RWPE2 (cell line): ENCODE measurements at regions not wholly inside any gene's neighbourhood (a gene's known extent, or its start where the extent isn't known, plus 50 kb on each side); places are given as distances from the start of the nearest gene placed in this dataset.

Source experiments
- ATAC-seq: fragments of 200-7000 bp; cut with Tn5 transposase; 3 replicates; pipeline ENCODE4 v1.9.1; 2021; ENCODE audit warnings: low read depth
- DNase-seq: peaks from one replicate; pipeline ENCODE4 v3.0.0-alpha.2; 2020; ENCODE audit warnings: low spot score
- H3K27ac ChIP-seq: fragments of 450-650 bp; 2 replicates; pipeline ENCODE4 v1.5.1; 2017; ENCODE audit warnings: mild to moderate bottlenecking; ENCODE audit not compliant: poor library complexity, severe bottlenecking
- H3K27me3 ChIP-seq: fragments of 250-450 bp; sonication (Bioruptor Pico); 2 replicates; pipeline ENCODE4 v1.5.1; 2021; ENCODE audit warnings: mild to moderate bottlenecking, moderate library complexity; ENCODE audit not compliant: insufficient read depth, poor library complexity, severe bottlenecking
- H3K36me3 ChIP-seq: fragments of 250-450 bp; sonication (Bioruptor Pico); 2 replicates; pipeline ENCODE4 v1.5.1; 2020; ENCODE audit warnings: low read depth, mild to moderate bottlenecking, moderate library complexity
- H3K4me1 ChIP-seq: fragments of 250-450 bp; sonication (Bioruptor Pico); 2 replicates; pipeline ENCODE4 v1.5.1; 2021; ENCODE audit warnings: mild to moderate bottlenecking, moderate library complexity; ENCODE audit not compliant: insufficient read depth, poor library complexity, severe bottlenecking
- H3K4me3 ChIP-seq: fragments of 250-450 bp; sonication (Bioruptor Pico); 2 replicates; pipeline ENCODE4 v1.5.1; 2021; ENCODE audit warnings: mild to moderate bottlenecking, moderate library complexity; ENCODE audit not compliant: severe bottlenecking
- H3K9me3 ChIP-seq: fragments of 250-450 bp; sonication (Bioruptor Pico); 2 replicates; pipeline ENCODE4 v1.5.1; 2021; ENCODE audit warnings: mild to moderate bottlenecking, moderate library complexity; ENCODE audit not compliant: severe bottlenecking
- CTCF ChIP-seq: fragments of 450-650 bp; IDR thresholded peaks from one replicate; pipeline ENCODE4 v1.5.1; 2017; ENCODE audit warnings: mild to moderate bottlenecking, moderate library complexity; ENCODE audit not compliant: poor library complexity, severe bottlenecking

- no peak for DNase-seq
- Histone ChIP-seq H3K27me3 (no peaks in the 10 kb centered on the region), H3K4me3 (no peak overlapping the region), H3K9me3 (no peaks in the 10 kb centered on the region), H3K4me1 (peaks cover 28% of the 10 kb centered on the region), H3K27ac (peak overlapping the region; percentile 62), H3K36me3 (no peaks in the 10 kb centered on the region)
- TF ChIP-seq CTCF, result no peak
- no peak for ATAC-seq
Observed at GRCh38 chr5:58239731-58240130, 220.2 kb downstream of the PLK2 start.

DNA sequence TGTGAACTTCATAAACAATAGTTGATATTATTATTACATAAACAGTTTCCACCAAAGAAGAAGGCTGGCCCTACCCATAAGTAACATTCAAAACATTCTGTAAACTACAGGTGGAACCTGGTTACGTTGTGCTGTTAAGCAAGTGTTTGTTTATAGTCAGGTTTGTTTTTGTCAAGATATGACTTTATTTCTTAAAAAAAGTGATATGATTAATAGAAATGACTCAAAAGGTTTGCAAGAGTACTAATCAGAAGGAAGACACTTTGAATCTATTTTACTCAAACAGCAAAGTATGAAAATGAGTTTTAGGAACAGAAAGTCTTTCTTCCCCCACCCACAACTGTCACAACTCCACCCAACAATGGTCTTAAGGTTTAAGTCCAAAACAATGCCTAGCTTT is 220.8 kb downstream of the PLK2 start:
- Histone ChIP-seq H3K36me3 (no peaks in the 10 kb centered on the region), H3K4me1 (peaks cover 28% of the 10 kb centered on the region), H3K27me3 (no peaks in the 10 kb centered on the region), H3K27ac (no peak overlapping the region), H3K9me3 (no peaks in the 10 kb centered on the region), H3K4me3 (no peak overlapping the region)
- no peak for ATAC-seq
- no peak for TF ChIP-seq CTCF
- no peak for DNase-seq

GRCh38 chr5:58236498-58236897 is 223.4 kb downstream of the PLK2 start:
- DNase-seq (no peak), ATAC-seq (no peak)
- no peak overlapping the region for H3K27ac ChIP-seq
- H3K4me3 ChIP-seq, result no peak overlapping the region
- H3K36me3 ChIP-seq, result no peaks in the 10 kb centered on the region
- peaks cover 25% of the 10 kb centered on the region for H3K4me1 ChIP-seq
- no peaks in the 10 kb centered on the region for H3K9me3 ChIP-seq
- TF ChIP-seq CTCF, result no peak
- no peaks in the 10 kb centered on the region for H3K27me3 ChIP-seq

- no peak overlapping the region for H3K4me3 ChIP-seq
- ATAC-seq (peak; percentile 85), DNase-seq (no peak)
- H3K9me3 ChIP-seq, result no peaks in the 10 kb centered on the region
- no peaks in the 10 kb centered on the region for H3K36me3 ChIP-seq
- no peak for TF ChIP-seq CTCF
- H3K27me3 ChIP-seq, result no peaks in the 10 kb centered on the region
- H3K4me1 ChIP-seq, result peaks cover 20% of the 10 kb centered on the region
- no peak overlapping the region for H3K27ac ChIP-seq
Observed at GRCh38 chr5:58235299-58235698, 224.6 kb downstream of the PLK2 start.

DNA sequence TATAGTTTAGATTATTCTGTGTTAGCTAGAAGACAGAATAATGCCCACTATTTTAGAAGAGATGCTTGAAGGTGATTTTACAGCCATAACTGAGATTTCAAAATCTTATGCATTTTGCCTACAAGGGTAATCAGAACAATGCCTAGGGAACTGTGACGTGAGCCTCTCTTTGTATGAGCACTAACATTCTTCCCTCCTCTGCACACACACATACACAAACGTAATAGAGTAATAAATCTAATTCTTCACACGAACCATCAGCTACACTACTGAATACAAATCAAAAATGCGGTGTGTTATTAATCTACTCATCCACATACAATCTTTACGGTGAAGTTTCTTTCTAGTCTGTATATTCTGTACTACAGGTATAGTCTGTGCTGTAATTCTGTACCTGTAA is 227.8 kb downstream of the PLK2 start:
- H3K4me1 ChIP-seq, result peaks cover 15% of the 10 kb centered on the region
- H3K4me3 ChIP-seq, result no peak overlapping the region
- ATAC-seq (no peak), DNase-seq (no peak)
- no peaks in the 10 kb centered on the region for H3K36me3 ChIP-seq
- no peaks in the 10 kb centered on the region for H3K27me3 ChIP-seq
- H3K9me3 ChIP-seq, result no peaks in the 10 kb centered on the region
- no peak for TF ChIP-seq CTCF
- no peak overlapping the region for H3K27ac ChIP-seq
